Activated CD4-positive, alpha-beta T cell treated with anti-CD3 and anti-CD28 coated beads, Interleukin-2, amount 10 ng/mL, durations not matched to agents 24 days and 14 days (primary cell): ENCODE measurements at regions not wholly inside any gene's neighbourhood (a gene's known extent, or its start where the extent isn't known, plus 50 kb on each side); places are given as distances from the start of the nearest gene placed in this dataset.

Source experiments
- DNase-seq: peaks from one replicate; pipeline ENCODE4 v3.0.0; 2022
- H3K27ac Mint-ChIP-seq: one replicate; pipeline ENCODE4 v1.8.0; 2022; ENCODE audit warnings: mild to moderate bottlenecking, mixed read lengths
- H3K27me3 Mint-ChIP-seq: one replicate; pipeline ENCODE4 v1.8.0; 2022; ENCODE audit warnings: mixed read lengths
- H3K36me3 Mint-ChIP-seq: one replicate; pipeline ENCODE4 v1.8.0; 2022; ENCODE audit warnings: low read depth, mild to moderate bottlenecking, mixed read lengths
- H3K4me1 Mint-ChIP-seq: one replicate; pipeline ENCODE4 v1.8.0; 2021; ENCODE audit warnings: mixed read lengths
- H3K4me3 Mint-ChIP-seq: one replicate; pipeline ENCODE4 v1.8.0; 2022; ENCODE audit warnings: mild to moderate bottlenecking, moderate library complexity, mixed read lengths
- H3K9me3 Mint-ChIP-seq: one replicate; pipeline ENCODE4 v1.8.0; 2021; ENCODE audit warnings: mixed read lengths
- intact Hi-C: fragments of 100-400 bp; cut with micrococcal nuclease; formaldehyde crosslinking; loops from one replicate; pipeline ENCODE4 v1.15.1; 2023

DNA sequence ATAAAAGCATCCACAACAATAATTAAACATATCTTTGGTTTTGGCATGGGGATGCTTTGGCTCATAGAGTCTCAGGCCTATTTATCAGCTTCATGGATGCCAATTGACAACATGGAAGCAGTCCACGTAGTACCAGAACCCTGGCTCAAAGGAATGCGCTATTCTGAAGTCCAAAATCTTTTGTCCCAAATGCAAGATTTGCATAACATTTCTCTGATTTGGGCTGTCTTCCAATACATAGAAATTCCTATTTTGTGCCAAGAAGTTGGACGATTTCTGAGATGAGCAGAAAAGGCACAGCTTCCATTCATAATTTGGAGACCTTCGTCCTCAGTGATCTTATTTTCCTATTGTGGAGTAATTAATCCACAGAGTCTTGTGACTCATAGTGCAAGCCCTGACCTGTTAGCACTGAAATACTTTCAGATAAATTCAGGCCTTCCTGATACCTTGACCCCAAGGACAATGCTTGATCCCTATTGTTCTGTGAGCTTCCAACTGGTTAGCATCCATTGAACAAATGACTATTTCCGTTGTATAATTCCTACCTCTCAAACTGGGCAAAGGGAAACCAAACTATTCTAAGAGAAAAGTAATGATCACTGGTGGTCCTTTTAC is 78.4 kb upstream of the CDH11 start:
- Mint-ChIP-seq H3K27me3 (no peaks in the 10 kb centered on the region), H3K9me3 (peaks cover 6% of the 10 kb centered on the region), H3K4me1 (no peaks in the 10 kb centered on the region), H3K36me3 (no peaks in the 10 kb centered on the region), H3K4me3 (no peak overlapping the region), H3K27ac (no peak overlapping the region)
- intact Hi-C loops: no loop called here
- no peak for DNase-seq

DNA sequence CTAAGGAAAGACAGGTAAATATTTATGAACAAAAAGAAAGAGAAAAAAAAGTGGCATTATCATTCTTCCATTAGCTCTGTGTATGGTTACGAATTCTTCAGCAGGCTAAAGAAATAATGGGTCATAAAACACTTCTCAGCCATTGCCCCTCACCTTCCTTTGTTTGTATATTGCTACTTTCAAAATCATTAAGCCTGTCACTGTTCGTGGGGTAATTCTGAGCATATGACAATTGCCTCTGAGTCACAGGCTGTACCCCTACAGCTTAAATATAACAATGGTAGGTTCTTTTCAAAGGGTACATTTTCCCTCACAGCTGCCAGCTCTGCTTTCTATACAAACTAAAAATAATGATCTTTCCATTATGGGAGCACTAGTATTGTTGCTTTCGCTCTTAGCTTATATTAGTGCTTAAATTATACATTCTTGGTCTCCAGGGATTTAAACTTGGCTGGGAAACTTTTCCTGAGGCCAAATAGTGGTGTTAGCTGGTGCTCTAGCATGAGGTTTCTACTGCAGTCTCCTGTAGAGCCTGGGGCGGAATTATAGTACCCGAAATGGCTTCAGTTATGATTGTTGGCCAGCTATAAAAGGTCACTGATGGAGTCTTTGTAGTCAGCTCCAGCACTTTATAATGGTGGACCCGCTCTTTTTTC is 74.7 kb upstream of the CDH11 start:
- Mint-ChIP-seq H3K27me3 (no peaks in the 10 kb centered on the region), H3K27ac (no peak overlapping the region), H3K4me3 (no peak overlapping the region), H3K9me3 (peaks cover 3% of the 10 kb centered on the region), H3K4me1 (no peaks in the 10 kb centered on the region), H3K36me3 (no peaks in the 10 kb centered on the region)
- no peak for DNase-seq
- intact Hi-C loops: no loop called here

DNA sequence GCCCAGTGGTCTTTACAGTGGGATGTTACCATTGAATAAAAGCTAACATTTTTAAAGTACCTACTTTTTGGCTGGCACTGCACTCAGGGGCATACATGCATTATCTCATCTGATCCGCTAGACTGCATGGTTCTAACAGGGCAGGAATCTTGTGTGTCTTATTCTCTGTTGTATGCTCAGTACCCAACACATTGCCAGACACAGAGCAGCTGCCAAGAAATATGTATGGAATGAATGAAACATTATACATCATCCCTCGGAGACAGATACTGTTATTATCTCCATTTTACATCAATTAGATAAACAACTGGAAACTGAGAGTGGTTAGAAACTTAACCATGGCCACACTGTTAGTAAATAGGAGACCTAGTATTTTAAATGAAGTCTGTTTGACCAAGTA is 74.1 kb upstream of the CDH11 start:
- H3K4me3 Mint-ChIP-seq: no peak overlapping the region
- H3K27ac Mint-ChIP-seq: no peak overlapping the region
- peaks cover 3% of the 10 kb centered on the region for H3K9me3 Mint-ChIP-seq
- H3K4me1 Mint-ChIP-seq: no peaks in the 10 kb centered on the region
- no peaks in the 10 kb centered on the region for H3K36me3 Mint-ChIP-seq
- intact Hi-C loops: no loop called here
- no peaks in the 10 kb centered on the region for H3K27me3 Mint-ChIP-seq
- DNase-seq: no peak

DNA sequence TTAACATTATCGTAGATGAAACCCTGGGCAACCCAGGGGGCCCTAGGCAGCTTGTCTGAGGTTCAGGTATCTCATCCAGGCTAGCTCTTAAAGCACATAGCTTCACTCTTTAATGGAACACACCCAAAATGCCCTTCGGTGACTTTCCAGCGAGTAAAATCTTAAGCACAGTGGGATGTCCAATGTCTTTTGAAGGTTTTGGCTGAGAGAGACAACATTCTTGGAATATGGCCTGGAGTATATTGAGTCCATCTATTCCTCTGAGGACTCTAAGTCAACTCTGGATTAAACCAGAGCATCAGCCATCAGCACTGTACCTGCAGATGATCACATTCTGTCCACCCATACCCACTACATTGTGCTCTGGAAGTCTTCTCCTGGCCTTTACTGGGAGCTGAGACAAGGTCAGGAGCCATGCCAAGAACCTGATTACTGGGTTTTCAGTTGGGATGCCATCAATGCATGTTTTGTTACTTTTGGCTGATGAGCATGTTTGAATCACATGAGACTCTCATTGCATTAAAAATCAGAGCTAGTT is 63.4 kb upstream of the CDH11 start:
- Mint-ChIP-seq H3K4me3 (no peak overlapping the region), H3K4me1 (no peaks in the 10 kb centered on the region), H3K36me3 (no peaks in the 10 kb centered on the region), H3K27me3 (no peaks in the 10 kb centered on the region), H3K27ac (no peak overlapping the region), H3K9me3 (peaks cover 3% of the 10 kb centered on the region)
- no peak for DNase-seq
- intact Hi-C loops: no loop called here

DNA sequence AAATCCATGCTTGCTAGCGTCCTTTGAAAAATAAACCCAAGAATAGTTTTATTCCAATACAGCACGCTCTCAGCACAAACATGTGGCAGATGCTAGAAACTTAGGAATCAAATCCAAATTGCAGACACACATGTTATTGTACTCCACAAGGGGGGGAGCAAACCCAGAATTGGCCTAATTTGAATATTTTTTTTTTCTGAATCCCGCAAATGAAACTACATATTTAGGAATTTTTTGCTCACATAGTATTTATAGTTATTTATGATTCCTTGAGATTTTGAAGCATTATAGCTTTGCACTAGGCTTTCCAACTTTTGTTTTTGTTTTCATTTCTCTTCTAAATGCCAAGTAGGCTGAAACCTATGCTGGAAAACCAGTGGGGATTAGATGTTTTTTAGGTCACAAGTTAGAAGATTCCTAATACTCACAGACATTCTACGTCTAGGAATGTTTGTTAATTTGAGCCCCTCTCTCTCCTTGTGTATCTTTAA is 59.3 kb upstream of the CDH11 start:
- intact Hi-C loops: no loop called here
- H3K27me3 Mint-ChIP-seq: no peaks in the 10 kb centered on the region

DNA sequence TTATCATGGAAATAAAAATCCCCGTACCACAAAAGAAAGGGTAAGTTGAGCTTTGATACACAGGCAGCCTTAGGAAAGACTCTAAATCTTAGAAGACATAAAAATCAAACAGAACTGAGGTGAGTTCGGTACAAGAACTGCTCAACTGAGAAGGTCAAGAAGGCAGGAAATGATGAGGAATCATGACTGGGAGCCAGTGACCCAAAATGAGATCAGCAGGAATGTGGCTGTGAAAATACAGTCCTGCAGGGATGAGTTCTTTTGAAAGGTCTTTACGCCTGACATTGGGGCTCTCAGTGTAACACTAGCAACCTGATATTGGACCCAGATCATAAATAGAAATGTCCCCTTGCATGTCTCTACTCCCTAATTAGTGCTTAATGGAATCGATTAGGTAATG is 56.3 kb upstream of the CDH11 start:
- H3K9me3 Mint-ChIP-seq: peaks cover 3% of the 10 kb centered on the region
- no peak overlapping the region for H3K27ac Mint-ChIP-seq
- H3K4me1 Mint-ChIP-seq: no peaks in the 10 kb centered on the region
- H3K36me3 Mint-ChIP-seq: no peaks in the 10 kb centered on the region
- H3K27me3 Mint-ChIP-seq: no peaks in the 10 kb centered on the region
- DNase-seq: no peak
- intact Hi-C loops: no loop called here
- no peak overlapping the region for H3K4me3 Mint-ChIP-seq

More for the DNA sequence above, 59.3 kb upstream of the CDH11 start:
- Mint-ChIP-seq H3K36me3 (no peaks in the 10 kb centered on the region), H3K9me3 (peaks cover 3% of the 10 kb centered on the region), H3K4me1 (no peaks in the 10 kb centered on the region), H3K4me3 (no peak overlapping the region), H3K27ac (no peak overlapping the region)
- DNase-seq: no peak

DNA sequence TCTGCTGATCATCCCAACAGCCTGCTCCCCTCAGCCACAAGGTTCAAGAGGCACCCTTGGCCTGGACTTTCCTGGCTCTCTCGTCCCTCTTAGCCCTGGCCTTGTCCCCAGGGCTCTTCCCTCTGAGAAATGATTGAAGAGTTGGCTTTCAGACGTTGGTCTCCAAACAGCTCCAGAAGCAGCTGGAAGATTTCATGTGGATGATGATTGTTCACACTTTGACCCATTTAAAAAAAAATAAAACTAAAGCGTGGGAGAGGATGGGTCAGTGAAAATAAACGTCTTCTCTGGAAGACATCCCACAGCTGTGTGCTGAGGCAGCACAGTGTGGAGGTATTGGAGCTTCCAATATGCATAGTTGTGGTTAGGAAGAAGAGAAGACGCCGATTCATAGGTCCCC is 54.7 kb upstream of the CDH11 start:
- Mint-ChIP-seq H3K4me1 (no peaks in the 10 kb centered on the region), H3K9me3 (no peaks in the 10 kb centered on the region), H3K4me3 (no peak overlapping the region), H3K36me3 (no peaks in the 10 kb centered on the region), H3K27ac (no peak overlapping the region), H3K27me3 (no peaks in the 10 kb centered on the region)
- no peak for DNase-seq
- intact Hi-C loops: no loop called here

DNA sequence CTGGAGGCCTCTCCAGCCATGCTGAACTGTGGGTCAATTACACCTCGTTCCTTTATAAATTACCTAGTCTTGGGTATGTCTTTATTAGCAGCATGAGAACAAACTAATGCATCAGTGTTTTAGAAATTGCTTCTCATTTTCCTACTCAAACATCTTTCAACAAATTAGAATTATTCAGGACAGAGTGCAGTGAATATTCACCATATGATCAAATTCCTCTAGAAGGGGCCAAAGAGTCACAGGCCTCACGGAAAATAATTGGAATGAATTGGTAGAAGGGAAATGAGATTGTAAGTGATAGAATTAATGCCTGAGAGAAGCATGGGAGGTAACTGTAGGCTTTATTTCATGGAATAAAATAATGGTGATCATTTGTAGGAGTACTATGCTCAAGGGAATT is 50.5 kb upstream of the CDH11 start:
- Mint-ChIP-seq H3K9me3 (no peaks in the 10 kb centered on the region), H3K4me1 (no peaks in the 10 kb centered on the region), H3K4me3 (no peak overlapping the region), H3K36me3 (no peaks in the 10 kb centered on the region), H3K27ac (no peak overlapping the region), H3K27me3 (no peaks in the 10 kb centered on the region)
- no peak for DNase-seq
- intact Hi-C loops: no loop called here
